ENCODE measurements at regions not wholly inside any gene's neighbourhood (a gene's known extent, or its start where the extent isn't known, plus 50 kb on each side); places are given as distances from the start of the nearest gene placed in this dataset.

- TF ChIP-seq, protein P1, sequence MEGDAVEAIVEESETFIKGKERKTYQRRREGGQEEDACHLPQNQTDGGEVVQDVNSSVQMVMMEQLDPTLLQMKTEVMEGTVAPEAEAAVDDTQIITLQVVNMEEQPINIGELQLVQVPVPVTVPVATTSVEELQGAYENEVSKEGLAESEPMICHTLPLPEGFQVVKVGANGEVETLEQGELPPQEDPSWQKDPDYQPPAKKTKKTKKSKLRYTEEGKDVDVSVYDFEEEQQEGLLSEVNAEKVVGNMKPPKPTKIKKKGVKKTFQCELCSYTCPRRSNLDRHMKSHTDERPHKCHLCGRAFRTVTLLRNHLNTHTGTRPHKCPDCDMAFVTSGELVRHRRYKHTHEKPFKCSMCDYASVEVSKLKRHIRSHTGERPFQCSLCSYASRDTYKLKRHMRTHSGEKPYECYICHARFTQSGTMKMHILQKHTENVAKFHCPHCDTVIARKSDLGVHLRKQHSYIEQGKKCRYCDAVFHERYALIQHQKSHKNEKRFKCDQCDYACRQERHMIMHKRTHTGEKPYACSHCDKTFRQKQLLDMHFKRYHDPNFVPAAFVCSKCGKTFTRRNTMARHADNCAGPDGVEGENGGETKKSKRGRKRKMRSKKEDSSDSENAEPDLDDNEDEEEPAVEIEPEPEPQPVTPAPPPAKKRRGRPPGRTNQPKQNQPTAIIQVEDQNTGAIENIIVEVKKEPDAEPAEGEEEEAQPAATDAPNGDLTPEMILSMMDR (IDR thresholded peaks at IDR 0.05; ENCODE audit: control insufficient read depth, extremely low read depth, insufficient read depth): no peak
- no peak overlapping the region for H3K4me3 ChIP-seq (ENCODE audit: low read depth, low read length)
- no peak for DNase-seq (ENCODE audit: low read depth)
Observed at GRCh38 chr9:106626936-106627335, 236.0 kb upstream of the ZNF462 start.

DNA sequence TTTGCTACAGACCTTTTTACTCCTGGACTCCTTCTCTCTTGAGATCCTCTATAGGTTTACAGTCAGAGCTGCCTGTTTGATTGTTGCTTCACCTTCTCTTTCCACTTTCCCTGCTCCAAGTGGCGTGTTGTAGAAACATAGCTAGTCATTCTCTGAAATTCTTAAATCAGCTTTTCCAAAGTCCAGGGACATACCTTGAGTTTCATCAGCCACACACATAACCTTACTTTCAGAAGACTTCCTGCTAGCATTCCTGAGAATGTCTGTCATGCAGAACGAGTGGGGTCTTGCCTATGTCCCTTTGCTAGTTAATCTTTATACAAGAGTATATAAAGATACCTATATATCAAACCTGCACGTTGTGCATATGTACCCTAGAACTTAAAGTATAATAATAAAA is 230.3 kb upstream of the ZNF462 start:
- DNase-seq (ENCODE audit: low read depth): no peak
- TF ChIP-seq, protein P1 (IDR thresholded peaks at IDR 0.05; ENCODE audit: control insufficient read depth, extremely low read depth, insufficient read depth): no peak
- no peak overlapping the region for H3K4me3 ChIP-seq (ENCODE audit: low read depth, low read length)

GRCh38 chr9:106634183-106634582 is 228.8 kb upstream of the ZNF462 start:
- TF ChIP-seq, protein P1 (IDR thresholded peaks at IDR 0.05; ENCODE audit: control insufficient read depth, extremely low read depth, insufficient read depth): no peak
- no peak for DNase-seq (ENCODE audit: low read depth)
- no peak overlapping the region for H3K4me3 ChIP-seq (ENCODE audit: low read depth, low read length)

- DNase-seq (ENCODE audit: low read depth): no peak
- TF ChIP-seq, protein P1 (IDR thresholded peaks at IDR 0.05; ENCODE audit: control insufficient read depth, extremely low read depth, insufficient read depth): no peak
- no peak overlapping the region for H3K4me3 ChIP-seq (ENCODE audit: low read depth, low read length)
Observed at GRCh38 chr9:106634641-106635040, 228.3 kb upstream of the ZNF462 start.

- H3K4me3 ChIP-seq (ENCODE audit: low read depth, low read length): no peak overlapping the region
- TF ChIP-seq, protein P1 (IDR thresholded peaks at IDR 0.05; ENCODE audit: control insufficient read depth, extremely low read depth, insufficient read depth): no peak
- DNase-seq (ENCODE audit: low read depth): no peak
Observed at GRCh38 chr9:106637486-106637885, 225.5 kb upstream of the ZNF462 start.

DNA sequence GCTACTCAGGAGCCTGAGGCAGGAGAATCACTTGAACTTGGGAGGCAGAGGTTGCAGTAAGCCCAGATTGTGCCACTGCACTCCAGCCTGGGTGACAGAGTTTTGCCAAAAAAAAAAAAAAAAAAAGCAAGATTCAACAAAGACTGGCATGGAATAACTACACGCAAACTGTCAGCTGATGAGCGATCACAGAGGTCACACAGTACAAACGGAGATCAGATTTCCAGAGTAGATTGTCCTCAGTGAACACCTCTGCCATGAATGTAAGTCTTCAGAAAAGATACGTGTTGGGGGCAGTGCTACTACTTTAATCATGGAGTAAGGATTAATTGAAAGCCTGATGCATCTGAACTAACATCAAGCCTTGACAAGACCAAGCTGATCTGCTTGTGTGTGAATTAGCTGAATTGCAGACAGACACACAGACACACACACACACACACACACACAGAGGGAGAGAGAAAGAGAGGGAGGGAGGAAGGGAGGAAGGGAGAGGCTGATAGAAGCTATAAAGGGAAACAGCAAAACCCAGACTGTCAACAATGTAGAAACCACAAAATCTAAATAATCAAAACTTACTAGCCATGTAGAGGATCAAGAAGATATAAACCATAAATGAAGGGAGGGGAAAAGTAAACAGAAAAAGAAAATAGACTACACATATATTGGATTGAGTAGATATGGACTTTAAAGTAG is 222.9 kb upstream of the ZNF462 start:
- peak; percentile 70 for DNase-seq (ENCODE audit: low read depth)
- TF ChIP-seq, protein P1 (IDR thresholded peaks at IDR 0.05; ENCODE audit: control insufficient read depth, extremely low read depth, insufficient read depth): no peak
- no peak overlapping the region for H3K4me3 ChIP-seq (ENCODE audit: low read depth, low read length)

All from LNCaP clone FGC (cell line).